MM.1S (cell line): ENCODE measurements at regions not wholly inside any gene's neighbourhood (a gene's known extent, or its start where the extent isn't known, plus 50 kb on each side); places are given as distances from the start of the nearest gene placed in this dataset.

Source experiments
- CTCF ChIP-seq: fragments of 300-600 bp; sonication (generic); IDR thresholded peaks from 2 replicates; pipeline ENCODE4 v1.5.1; 2016; ENCODE audit warnings: antibody characterized with exemption, low read length, mixed read lengths
- EZH2 ChIP-seq: fragments of 300-600 bp; sonication (generic); optimal IDR thresholded peaks from 2 replicates; pipeline ENCODE3; 2017; ENCODE audit warnings: low read depth, mild to moderate bottlenecking, antibody characterized with exemption, low read length, mixed read lengths
- EZH2phosphoT487 ChIP-seq: fragments of 300-600 bp; sonication (generic); IDR thresholded peaks from 2 replicates; pipeline ENCODE4 v1.6.1; 2018; ENCODE audit warnings: antibody characterized with exemption, low read length

GRCh38 chr12:75960954-75961661 lies 70.5 kb downstream of the PHLDA1 start:
- TF ChIP-seq EZH2 (no peak), CTCF (no peak), EZH2phosphoT487 (no peak)
